Liver (tissue), 2 donors: ENCODE measurements at regions not wholly inside any gene's neighbourhood (a gene's known extent, or its start where the extent isn't known, plus 50 kb on each side); places are given as distances from the start of the nearest gene placed in this dataset.

Experiments
- GABPA ChIP-seq, 2 donors: IDR thresholded peaks in 1 of 2; conservative IDR thresholded peaks in 1 of 2; 2 replicates each; pipeline ENCODE4 v1.6.1; 2016; ENCODE audit warnings: antibody characterized with exemption in 2 of 2, mild to moderate bottlenecking in 1 of 2, moderate library complexity in 1 of 2
- MAX ChIP-seq: IDR thresholded peaks from 2 replicates; pipeline ENCODE4 v1.6.1; 2016; ENCODE audit warnings: antibody characterized with exemption
- donor health status: healthy.

GRCh38 chr11:42145311-42145710 lies 685.9 kb upstream of the LRRC4C start:
- TF ChIP-seq MAX (no peak), GABPA (IDR thresholded peaks at IDR 0.05 in 1 of 2, conservative IDR thresholded peaks at IDR 0.05 in 1 of 2) (no peak)
